ENCODE measurements at regions not wholly inside any gene's neighbourhood (a gene's known extent, or its start where the extent isn't known, plus 50 kb on each side); places are given as distances from the start of the nearest gene placed in this dataset.

- TF ChIP-seq SAP130 (CRISPR knock-in tag; IDR thresholded peaks at IDR 0.05; ENCODE audit: low read depth), result peak; percentile 10; the same call in 1 of the 2 replicates
- TF ChIP-seq ZNF660 (CRISPR knock-in tag; IDR thresholded peaks at IDR 0.05; ENCODE audit: borderline replicate concordance, low read depth), result no peak
- TF ChIP-seq, protein P1, sequence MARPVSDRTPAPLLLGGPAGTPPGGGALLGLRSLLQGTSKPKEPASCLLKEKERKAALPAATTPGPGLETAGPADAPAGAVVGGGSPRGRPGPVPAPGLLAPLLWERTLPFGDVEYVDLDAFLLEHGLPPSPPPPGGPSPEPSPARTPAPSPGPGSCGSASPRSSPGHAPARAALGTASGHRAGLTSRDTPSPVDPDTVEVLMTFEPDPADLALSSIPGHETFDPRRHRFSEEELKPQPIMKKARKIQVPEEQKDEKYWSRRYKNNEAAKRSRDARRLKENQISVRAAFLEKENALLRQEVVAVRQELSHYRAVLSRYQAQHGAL (CRISPR knock-in tag; IDR thresholded peaks at IDR 0.05; ENCODE audit: not compliant biosample characterization), result no peak
- TF ChIP-seq ZFP36L1 (CRISPR knock-in tag; IDR thresholded peaks at IDR 0.05), result peak; percentile 56; the same call in 1 of the 2 replicates
- TF ChIP-seq, protein P2, sequence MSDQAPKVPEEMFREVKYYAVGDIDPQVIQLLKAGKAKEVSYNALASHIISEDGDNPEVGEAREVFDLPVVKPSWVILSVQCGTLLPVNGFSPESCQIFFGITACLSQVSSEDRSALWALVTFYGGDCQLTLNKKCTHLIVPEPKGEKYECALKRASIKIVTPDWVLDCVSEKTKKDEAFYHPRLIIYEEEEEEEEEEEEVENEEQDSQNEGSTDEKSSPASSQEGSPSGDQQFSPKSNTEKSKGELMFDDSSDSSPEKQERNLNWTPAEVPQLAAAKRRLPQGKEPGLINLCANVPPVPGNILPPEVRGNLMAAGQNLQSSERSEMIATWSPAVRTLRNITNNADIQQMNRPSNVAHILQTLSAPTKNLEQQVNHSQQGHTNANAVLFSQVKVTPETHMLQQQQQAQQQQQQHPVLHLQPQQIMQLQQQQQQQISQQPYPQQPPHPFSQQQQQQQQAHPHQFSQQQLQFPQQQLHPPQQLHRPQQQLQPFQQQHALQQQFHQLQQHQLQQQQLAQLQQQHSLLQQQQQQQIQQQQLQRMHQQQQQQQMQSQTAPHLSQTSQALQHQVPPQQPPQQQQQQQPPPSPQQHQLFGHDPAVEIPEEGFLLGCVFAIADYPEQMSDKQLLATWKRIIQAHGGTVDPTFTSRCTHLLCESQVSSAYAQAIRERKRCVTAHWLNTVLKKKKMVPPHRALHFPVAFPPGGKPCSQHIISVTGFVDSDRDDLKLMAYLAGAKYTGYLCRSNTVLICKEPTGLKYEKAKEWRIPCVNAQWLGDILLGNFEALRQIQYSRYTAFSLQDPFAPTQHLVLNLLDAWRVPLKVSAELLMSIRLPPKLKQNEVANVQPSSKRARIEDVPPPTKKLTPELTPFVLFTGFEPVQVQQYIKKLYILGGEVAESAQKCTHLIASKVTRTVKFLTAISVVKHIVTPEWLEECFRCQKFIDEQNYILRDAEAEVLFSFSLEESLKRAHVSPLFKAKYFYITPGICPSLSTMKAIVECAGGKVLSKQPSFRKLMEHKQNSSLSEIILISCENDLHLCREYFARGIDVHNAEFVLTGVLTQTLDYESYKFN (CRISPR knock-in tag; conservative IDR thresholded peaks at IDR 0.05), result 0 out of 2 replicates have a peak, but pooled peaks have one; percentile 11
- peak; percentile 54; the same call in 1 of the 2 replicates for TF ChIP-seq POLR2G (IDR thresholded peaks at IDR 0.05; ENCODE audit: low read depth, low read length)
- TF ChIP-seq POGZ (CRISPR knock-in tag; IDR thresholded peaks at IDR 0.05), result 0 out of 2 replicates have a peak, but pooled peaks have one; percentile 16
- TF ChIP-seq, protein P3, sequence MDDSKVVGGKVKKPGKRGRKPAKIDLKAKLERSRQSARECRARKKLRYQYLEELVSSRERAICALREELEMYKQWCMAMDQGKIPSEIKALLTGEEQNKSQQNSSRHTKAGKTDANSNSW (CRISPR knock-in tag; IDR thresholded peaks at IDR 0.05; ENCODE audit: borderline replicate concordance), result no peak
- no peak for TF ChIP-seq ZBTB20 (CRISPR knock-in tag; IDR thresholded peaks at IDR 0.05; ENCODE audit: borderline replicate concordance, low read depth)
- TF ChIP-seq HNF4A (CRISPR knock-in tag; IDR thresholded peaks at IDR 0.05), result peak; percentile 69
Measured at GRCh38 chr21:15352009-15352408, 287.2 kb upstream of the NRIP1 start (continued).
